GM23338 (cell line): ENCODE measurements at regions not wholly inside any gene's neighbourhood (a gene's known extent, or its start where the extent isn't known, plus 50 kb on each side); places are given as distances from the start of the nearest gene placed in this dataset.

Source experiments
- ATAC-seq: fragments of 200-7000 bp; cut with Tn5 transposase; 3 replicates; pipeline ENCODE4 v1.9.1; 2020
- DNase-seq: peaks from one replicate; pipeline ENCODE4 v3.0.0-alpha.2; 2015; ENCODE audit warnings: low spot score
- H2AFZ ChIP-seq: fragments of 200-600 bp; sonication (generic); 2 replicates; pipeline ENCODE4 v1.8.0; 2016; ENCODE audit warnings: antibody characterized with exemption, mild to moderate bottlenecking, moderate library complexity
- H3F3A ChIP-seq: fragments of 200-600 bp; sonication (generic); replicated peaks from 2 replicates; pipeline ENCODE4 v1.8.0; 2017; ENCODE audit warnings: antibody characterized with exemption, mixed run types, low read depth
- H3K27ac ChIP-seq: fragments of 200-600 bp; sonication (generic); 2 replicates; pipeline ENCODE4 v1.6.1; 2016; ENCODE audit warnings: low read depth
- H3K27me3 ChIP-seq: fragments of 200-600 bp; sonication (generic); 2 replicates; pipeline ENCODE4 v1.8.0; 2016; ENCODE audit warnings: mild to moderate bottlenecking, mixed run types, moderate library complexity; ENCODE audit not compliant: insufficient read depth
- H3K36me3 ChIP-seq: fragments of 200-600 bp; sonication (generic); 2 replicates; pipeline ENCODE4 v1.8.0; 2016; ENCODE audit warnings: mild to moderate bottlenecking; ENCODE audit not compliant: insufficient read depth
- H3K4me1 ChIP-seq: fragments of 200-600 bp; sonication (generic); 2 replicates; pipeline ENCODE4 v1.8.0; 2016; ENCODE audit warnings: mild to moderate bottlenecking, moderate library complexity; ENCODE audit not compliant: insufficient read depth
- H3K4me2 ChIP-seq: fragments of 200-600 bp; sonication (generic); 2 replicates; pipeline ENCODE4 v1.7.1; 2017; ENCODE audit warnings: mixed run types
- H3K4me3 ChIP-seq: fragments of 200-600 bp; sonication (generic); 2 replicates; pipeline ENCODE4 v1.6.1; 2016; ENCODE audit warnings: mixed run types
- H3K79me2 ChIP-seq: fragments of 200-600 bp; sonication (generic); replicated peaks from 2 replicates; pipeline ENCODE4 v1.8.0; 2017; ENCODE audit warnings: mild to moderate bottlenecking; ENCODE audit not compliant: insufficient read depth
- H3K9me2 ChIP-seq: fragments of 200-600 bp; sonication (generic); 2 replicates; pipeline ENCODE4 v1.8.0; 2017; ENCODE audit not compliant: insufficient read depth
- H4K20me1 ChIP-seq: fragments of 200-600 bp; sonication (generic); replicated peaks from 2 replicates; pipeline ENCODE4 v1.8.0; 2017; ENCODE audit warnings: mild to moderate bottlenecking; ENCODE audit not compliant: insufficient read depth
- H3K27ac Mint-ChIP-seq: 2 replicates; pipeline ENCODE4 v1.8.0; 2020; ENCODE audit warnings: inconsistent platforms, mild to moderate bottlenecking, moderate library complexity, mixed read lengths
- H3K27me3 Mint-ChIP-seq: 3 replicates; pipeline ENCODE4 v1.8.0; 2022; ENCODE audit warnings: low read depth, mild to moderate bottlenecking, moderate library complexity, mixed read lengths, inconsistent platforms; ENCODE audit not compliant: insufficient read depth, poor library complexity
- H3K36me3 Mint-ChIP-seq: 3 replicates; pipeline ENCODE4 v1.8.0; 2021; ENCODE audit warnings: low read depth, mild to moderate bottlenecking, inconsistent platforms, moderate library complexity, mixed read lengths
- H3K4me1 Mint-ChIP-seq: 3 replicates; pipeline ENCODE4 v1.8.0; 2020; ENCODE audit warnings: mild to moderate bottlenecking, inconsistent platforms, mixed read lengths
- H3K4me3 Mint-ChIP-seq: 3 replicates; pipeline ENCODE4 v1.8.0; 2021; ENCODE audit warnings: moderate library complexity, mild to moderate bottlenecking, inconsistent platforms, mixed read lengths
- H3K9me3 Mint-ChIP-seq: 3 replicates; pipeline ENCODE4 v1.8.0; 2020; ENCODE audit warnings: moderate library complexity, mild to moderate bottlenecking, inconsistent platforms, mixed read lengths
- CREB1 ChIP-seq: fragments of 250-450 bp; sonication (Bioruptor Pico); IDR thresholded peaks from 2 replicates; pipeline ENCODE4 v1.5.0; 2020; ENCODE audit warnings: low read depth, mild to moderate bottlenecking, moderate library complexity
- EZH2 ChIP-seq: fragments of 200-600 bp; sonication (generic); IDR thresholded peaks from one replicate; pipeline ENCODE4 v1.8.0; 2017; ENCODE audit warnings: antibody characterized with exemption, mild to moderate bottlenecking, low read depth; ENCODE audit not compliant: unreplicated experiment
- EZH2phosphoT487 ChIP-seq: fragments of 200-600 bp; sonication (generic); IDR thresholded peaks from one replicate; pipeline ENCODE4 v1.8.1; 2018; ENCODE audit warnings: antibody characterized with exemption; ENCODE audit not compliant: unreplicated experiment
- JUNB ChIP-seq: IDR thresholded peaks from one replicate; pipeline ENCODE4 v1.6.1; 2016; ENCODE audit warnings: antibody characterized with exemption; ENCODE audit not compliant: unreplicated experiment
- NANOG ChIP-seq: IDR thresholded peaks from 2 replicates; pipeline ENCODE4 v1.6.1; 2016; ENCODE audit warnings: antibody characterized with exemption, borderline replicate concordance
- POLR2AphosphoS5 ChIP-seq: IDR thresholded peaks from 2 replicates; pipeline ENCODE4 v1.6.1; 2016; ENCODE audit warnings: antibody characterized with exemption, low read depth
- STAT1 ChIP-seq: IDR thresholded peaks from one replicate; pipeline ENCODE4 v1.6.1; 2016; ENCODE audit warnings: antibody characterized with exemption; ENCODE audit not compliant: unreplicated experiment
- ZNF114 ChIP-seq: fragments of 250-450 bp; sonication (Bioruptor Pico); IDR thresholded peaks from 2 replicates; pipeline ENCODE4 v1.5.0; 2020; ENCODE audit warnings: mild to moderate bottlenecking, moderate library complexity
- ZNF331 ChIP-seq: fragments of 250-450 bp; sonication (Bioruptor Pico); IDR thresholded peaks from 2 replicates; pipeline ENCODE4 v1.5.0; 2020; ENCODE audit warnings: low read depth, mild to moderate bottlenecking, moderate library complexity
- TF ChIP-seq, protein P1 (sequence below): fragments of 250-450 bp; sonication (Bioruptor Pico); IDR thresholded peaks from 2 replicates; pipeline ENCODE4 v1.5.0; 2020; ENCODE audit warnings: mild to moderate bottlenecking, moderate library complexity
- TF ChIP-seq, protein P2 (sequence below): IDR thresholded peaks from 2 replicates; pipeline ENCODE4 v1.6.1; 2016; ENCODE audit warnings: antibody characterized with exemption
- TF ChIP-seq, protein P3 (sequence below): IDR thresholded peaks from one replicate; pipeline ENCODE4 v1.6.1; 2018; ENCODE audit warnings: antibody characterized with exemption; ENCODE audit not compliant: unreplicated experiment
- TF ChIP-seq, protein P4 (sequence below), 2 experiments: fragments of 200-600 bp in 1 of 2; sonication (generic) in 1 of 2; conservative IDR thresholded peaks; 2 replicates each; pipeline versions ENCODE4 v1.5.1 to v1.6.1; 2016 to 2017; ENCODE audit warnings: antibody characterized with exemption in 2 of 2, low read depth in 2 of 2, mild to moderate bottlenecking in 2 of 2, moderate library complexity in 1 of 2

DNA sequence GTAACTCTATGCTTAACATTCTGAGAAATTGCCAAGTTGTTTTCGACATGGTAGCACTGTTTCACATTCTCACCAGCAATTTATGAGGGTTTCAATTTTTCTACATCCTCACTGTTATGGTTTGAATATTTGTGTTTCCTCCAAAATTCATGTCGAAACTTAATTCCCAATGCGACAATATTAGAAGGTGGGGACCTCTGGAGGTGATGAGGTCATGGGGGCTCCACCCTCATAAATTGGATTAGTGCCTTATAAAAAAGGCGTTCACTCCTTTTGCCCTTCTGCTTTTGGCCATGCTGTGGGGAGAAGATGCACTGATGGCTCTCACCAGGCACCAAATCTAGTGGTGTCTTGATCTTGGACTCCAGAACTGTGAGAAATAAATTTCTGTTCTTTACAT, 110.3 kb downstream of the HRH4 start:
- Histone ChIP-seq H3K79me2 (no peaks in the 10 kb centered on the region), H3K27me3 (no peaks in the 10 kb centered on the region), H3K4me1 (no peaks in the 10 kb centered on the region), H3K4me3 (no peak overlapping the region), H3F3A (no peaks in the 10 kb centered on the region), H2AFZ (no peak overlapping the region), H4K20me1 (no peaks in the 10 kb centered on the region), H3K9me2 (peaks cover 2% of the 10 kb centered on the region; the same call in 1 of the 2 replicates), H3K27ac (no peak overlapping the region), H3K36me3 (no peaks in the 10 kb centered on the region), H3K4me2 (no peak overlapping the region)
- Mint-ChIP-seq H3K9me3 (peaks cover 10% of the 10 kb centered on the region; the same call in 2 of the 3 replicates), H3K4me1 (no peaks in the 10 kb centered on the region), H3K27ac (no peak overlapping the region), H3K4me3 (no peak overlapping the region), H3K27me3 (peaks cover 2% of the 10 kb centered on the region), H3K36me3 (no peaks in the 10 kb centered on the region)
- ATAC-seq (no peak), DNase-seq (no peak)
- TF ChIP-seq STAT1, result no peak
- TF ChIP-seq, protein P1, sequence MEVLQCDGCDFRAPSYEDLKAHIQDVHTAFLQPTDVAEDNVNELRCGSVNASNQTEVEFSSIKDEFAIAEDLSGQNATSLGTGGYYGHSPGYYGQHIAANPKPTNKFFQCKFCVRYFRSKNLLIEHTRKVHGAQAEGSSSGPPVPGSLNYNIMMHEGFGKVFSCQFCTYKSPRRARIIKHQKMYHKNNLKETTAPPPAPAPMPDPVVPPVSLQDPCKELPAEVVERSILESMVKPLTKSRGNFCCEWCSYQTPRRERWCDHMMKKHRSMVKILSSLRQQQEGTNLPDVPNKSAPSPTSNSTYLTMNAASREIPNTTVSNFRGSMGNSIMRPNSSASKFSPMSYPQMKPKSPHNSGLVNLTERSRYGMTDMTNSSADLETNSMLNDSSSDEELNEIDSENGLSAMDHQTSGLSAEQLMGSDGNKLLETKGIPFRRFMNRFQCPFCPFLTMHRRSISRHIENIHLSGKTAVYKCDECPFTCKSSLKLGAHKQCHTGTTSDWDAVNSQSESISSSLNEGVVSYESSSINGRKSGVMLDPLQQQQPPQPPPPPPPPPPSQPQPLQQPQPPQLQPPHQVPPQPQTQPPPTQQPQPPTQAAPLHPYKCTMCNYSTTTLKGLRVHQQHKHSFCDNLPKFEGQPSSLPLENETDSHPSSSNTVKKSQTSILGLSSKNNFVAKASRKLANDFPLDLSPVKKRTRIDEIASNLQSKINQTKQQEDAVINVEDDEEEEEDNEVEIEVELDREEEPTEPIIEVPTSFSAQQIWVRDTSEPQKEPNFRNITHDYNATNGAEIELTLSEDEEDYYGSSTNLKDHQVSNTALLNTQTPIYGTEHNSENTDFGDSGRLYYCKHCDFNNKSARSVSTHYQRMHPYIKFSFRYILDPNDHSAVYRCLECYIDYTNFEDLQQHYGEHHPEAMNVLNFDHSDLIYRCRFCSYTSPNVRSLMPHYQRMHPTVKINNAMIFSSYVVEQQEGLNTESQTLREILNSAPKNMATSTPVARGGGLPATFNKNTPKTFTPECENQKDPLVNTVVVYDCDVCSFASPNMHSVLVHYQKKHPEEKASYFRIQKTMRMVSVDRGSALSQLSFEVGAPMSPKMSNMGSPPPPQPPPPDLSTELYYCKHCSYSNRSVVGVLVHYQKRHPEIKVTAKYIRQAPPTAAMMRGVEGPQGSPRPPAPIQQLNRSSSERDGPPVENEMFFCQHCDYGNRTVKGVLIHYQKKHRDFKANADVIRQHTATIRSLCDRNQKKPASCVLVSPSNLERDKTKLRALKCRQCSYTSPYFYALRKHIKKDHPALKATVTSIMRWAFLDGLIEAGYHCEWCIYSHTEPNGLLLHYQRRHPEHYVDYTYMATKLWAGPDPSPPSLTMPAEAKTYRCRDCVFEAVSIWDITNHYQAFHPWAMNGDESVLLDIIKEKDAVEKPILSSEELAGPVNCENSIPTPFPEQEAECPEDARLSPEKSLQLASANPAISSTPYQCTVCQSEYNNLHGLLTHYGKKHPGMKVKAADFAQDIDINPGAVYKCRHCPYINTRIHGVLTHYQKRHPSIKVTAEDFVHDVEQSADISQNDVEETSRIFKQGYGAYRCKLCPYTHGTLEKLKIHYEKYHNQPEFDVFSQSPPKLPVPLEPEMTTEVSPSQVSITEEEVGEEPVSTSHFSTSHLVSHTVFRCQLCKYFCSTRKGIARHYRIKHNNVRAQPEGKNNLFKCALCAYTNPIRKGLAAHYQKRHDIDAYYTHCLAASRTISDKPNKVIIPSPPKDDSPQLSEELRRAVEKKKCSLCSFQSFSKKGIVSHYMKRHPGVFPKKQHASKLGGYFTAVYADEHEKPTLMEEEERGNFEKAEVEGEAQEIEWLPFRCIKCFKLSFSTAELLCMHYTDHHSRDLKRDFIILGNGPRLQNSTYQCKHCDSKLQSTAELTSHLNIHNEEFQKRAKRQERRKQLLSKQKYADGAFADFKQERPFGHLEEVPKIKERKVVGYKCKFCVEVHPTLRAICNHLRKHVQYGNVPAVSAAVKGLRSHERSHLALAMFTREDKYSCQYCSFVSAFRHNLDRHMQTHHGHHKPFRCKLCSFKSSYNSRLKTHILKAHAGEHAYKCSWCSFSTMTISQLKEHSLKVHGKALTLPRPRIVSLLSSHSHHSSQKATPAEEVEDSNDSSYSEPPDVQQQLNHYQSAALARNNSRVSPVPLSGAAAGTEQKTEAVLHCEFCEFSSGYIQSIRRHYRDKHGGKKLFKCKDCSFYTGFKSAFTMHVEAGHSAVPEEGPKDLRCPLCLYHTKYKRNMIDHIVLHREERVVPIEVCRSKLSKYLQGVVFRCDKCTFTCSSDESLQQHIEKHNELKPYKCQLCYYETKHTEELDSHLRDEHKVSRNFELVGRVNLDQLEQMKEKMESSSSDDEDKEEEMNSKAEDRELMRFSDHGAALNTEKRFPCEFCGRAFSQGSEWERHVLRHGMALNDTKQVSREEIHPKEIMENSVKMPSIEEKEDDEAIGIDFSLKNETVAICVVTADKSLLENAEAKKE (CRISPR knock-in tag), result no peak
- no peak for TF ChIP-seq ZNF331 (CRISPR knock-in tag)
- TF ChIP-seq, protein P2, sequence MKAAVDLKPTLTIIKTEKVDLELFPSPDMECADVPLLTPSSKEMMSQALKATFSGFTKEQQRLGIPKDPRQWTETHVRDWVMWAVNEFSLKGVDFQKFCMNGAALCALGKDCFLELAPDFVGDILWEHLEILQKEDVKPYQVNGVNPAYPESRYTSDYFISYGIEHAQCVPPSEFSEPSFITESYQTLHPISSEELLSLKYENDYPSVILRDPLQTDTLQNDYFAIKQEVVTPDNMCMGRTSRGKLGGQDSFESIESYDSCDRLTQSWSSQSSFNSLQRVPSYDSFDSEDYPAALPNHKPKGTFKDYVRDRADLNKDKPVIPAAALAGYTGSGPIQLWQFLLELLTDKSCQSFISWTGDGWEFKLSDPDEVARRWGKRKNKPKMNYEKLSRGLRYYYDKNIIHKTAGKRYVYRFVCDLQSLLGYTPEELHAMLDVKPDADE, result no peak
- TF ChIP-seq POLR2AphosphoS5, result no peak
- TF ChIP-seq JUNB, result no peak
- TF ChIP-seq EZH2, result no peak
- TF ChIP-seq, protein P3, sequence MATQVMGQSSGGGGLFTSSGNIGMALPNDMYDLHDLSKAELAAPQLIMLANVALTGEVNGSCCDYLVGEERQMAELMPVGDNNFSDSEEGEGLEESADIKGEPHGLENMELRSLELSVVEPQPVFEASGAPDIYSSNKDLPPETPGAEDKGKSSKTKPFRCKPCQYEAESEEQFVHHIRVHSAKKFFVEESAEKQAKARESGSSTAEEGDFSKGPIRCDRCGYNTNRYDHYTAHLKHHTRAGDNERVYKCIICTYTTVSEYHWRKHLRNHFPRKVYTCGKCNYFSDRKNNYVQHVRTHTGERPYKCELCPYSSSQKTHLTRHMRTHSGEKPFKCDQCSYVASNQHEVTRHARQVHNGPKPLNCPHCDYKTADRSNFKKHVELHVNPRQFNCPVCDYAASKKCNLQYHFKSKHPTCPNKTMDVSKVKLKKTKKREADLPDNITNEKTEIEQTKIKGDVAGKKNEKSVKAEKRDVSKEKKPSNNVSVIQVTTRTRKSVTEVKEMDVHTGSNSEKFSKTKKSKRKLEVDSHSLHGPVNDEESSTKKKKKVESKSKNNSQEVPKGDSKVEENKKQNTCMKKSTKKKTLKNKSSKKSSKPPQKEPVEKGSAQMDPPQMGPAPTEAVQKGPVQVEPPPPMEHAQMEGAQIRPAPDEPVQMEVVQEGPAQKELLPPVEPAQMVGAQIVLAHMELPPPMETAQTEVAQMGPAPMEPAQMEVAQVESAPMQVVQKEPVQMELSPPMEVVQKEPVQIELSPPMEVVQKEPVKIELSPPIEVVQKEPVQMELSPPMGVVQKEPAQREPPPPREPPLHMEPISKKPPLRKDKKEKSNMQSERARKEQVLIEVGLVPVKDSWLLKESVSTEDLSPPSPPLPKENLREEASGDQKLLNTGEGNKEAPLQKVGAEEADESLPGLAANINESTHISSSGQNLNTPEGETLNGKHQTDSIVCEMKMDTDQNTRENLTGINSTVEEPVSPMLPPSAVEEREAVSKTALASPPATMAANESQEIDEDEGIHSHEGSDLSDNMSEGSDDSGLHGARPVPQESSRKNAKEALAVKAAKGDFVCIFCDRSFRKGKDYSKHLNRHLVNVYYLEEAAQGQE, result no peak
- TF ChIP-seq EZH2phosphoT487, result no peak
- no peak for TF ChIP-seq ZNF114 (CRISPR knock-in tag)
- TF ChIP-seq, protein P4, sequence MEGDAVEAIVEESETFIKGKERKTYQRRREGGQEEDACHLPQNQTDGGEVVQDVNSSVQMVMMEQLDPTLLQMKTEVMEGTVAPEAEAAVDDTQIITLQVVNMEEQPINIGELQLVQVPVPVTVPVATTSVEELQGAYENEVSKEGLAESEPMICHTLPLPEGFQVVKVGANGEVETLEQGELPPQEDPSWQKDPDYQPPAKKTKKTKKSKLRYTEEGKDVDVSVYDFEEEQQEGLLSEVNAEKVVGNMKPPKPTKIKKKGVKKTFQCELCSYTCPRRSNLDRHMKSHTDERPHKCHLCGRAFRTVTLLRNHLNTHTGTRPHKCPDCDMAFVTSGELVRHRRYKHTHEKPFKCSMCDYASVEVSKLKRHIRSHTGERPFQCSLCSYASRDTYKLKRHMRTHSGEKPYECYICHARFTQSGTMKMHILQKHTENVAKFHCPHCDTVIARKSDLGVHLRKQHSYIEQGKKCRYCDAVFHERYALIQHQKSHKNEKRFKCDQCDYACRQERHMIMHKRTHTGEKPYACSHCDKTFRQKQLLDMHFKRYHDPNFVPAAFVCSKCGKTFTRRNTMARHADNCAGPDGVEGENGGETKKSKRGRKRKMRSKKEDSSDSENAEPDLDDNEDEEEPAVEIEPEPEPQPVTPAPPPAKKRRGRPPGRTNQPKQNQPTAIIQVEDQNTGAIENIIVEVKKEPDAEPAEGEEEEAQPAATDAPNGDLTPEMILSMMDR (conservative IDR thresholded peaks at IDR 0.05; ENCODE audit: low read depth in 2 of 2), result no peak
- no peak for TF ChIP-seq NANOG
- no peak for TF ChIP-seq CREB1 (CRISPR knock-in tag)
